ENCODE measurements at regions not wholly inside any gene's neighbourhood (a gene's known extent, or its start where the extent isn't known, plus 50 kb on each side); places are given as distances from the start of the nearest gene placed in this dataset.

GRCh38 chr5:89998519-89999305 lies 410.8 kb downstream of the CETN3 start:
- intact Hi-C loops (cut with DNase I) = no loop called here

GRCh38 chr5:89996890-89997289 lies 412.7 kb downstream of the CETN3 start:
- no peaks in the 10 kb centered on the region for H3K4me1 ChIP-seq
- no peak overlapping the region for H3K27ac ChIP-seq
- H3K36me3 ChIP-seq = no peaks in the 10 kb centered on the region
- TF ChIP-seq CTCF (IDR thresholded peaks at IDR 0.05) = no peak
- intact Hi-C loops (cut with DNase I) = no loop called here
- no peak overlapping the region for H3K4me3 ChIP-seq
- H3K9me3 ChIP-seq = no peaks in the 10 kb centered on the region
- H3K27me3 ChIP-seq = no peaks in the 10 kb centered on the region
- DNase-seq (ENCODE audit: low spot score in 2 of 2) = no peak

More at GRCh38 chr5:89998519-89999305, 410.8 kb downstream of the CETN3 start:
- no peak for DNase-seq (ENCODE audit: low spot score in 2 of 2)
- no peaks in the 10 kb centered on the region for H3K4me1 ChIP-seq
- TF ChIP-seq CTCF (IDR thresholded peaks at IDR 0.05) = no peak
- H3K27me3 ChIP-seq = no peaks in the 10 kb centered on the region
- no peaks in the 10 kb centered on the region for H3K9me3 ChIP-seq
- no peak overlapping the region for H3K4me3 ChIP-seq
- no peaks in the 10 kb centered on the region for H3K36me3 ChIP-seq
- H3K27ac ChIP-seq = no peak overlapping the region

- no peaks in the 10 kb centered on the region for H3K9me3 ChIP-seq
- H3K27ac ChIP-seq = no peak overlapping the region
- intact Hi-C loops (cut with DNase I) = no loop called here
- no peaks in the 10 kb centered on the region for H3K27me3 ChIP-seq
- H3K4me3 ChIP-seq = no peak overlapping the region
- TF ChIP-seq CTCF (IDR thresholded peaks at IDR 0.05) = no peak
- no peaks in the 10 kb centered on the region for H3K4me1 ChIP-seq
- DNase-seq (ENCODE audit: low spot score in 2 of 2) = no peak
- H3K36me3 ChIP-seq = no peaks in the 10 kb centered on the region
Measured at GRCh38 chr5:89996335-89996734, 413.2 kb downstream of the CETN3 start.

- H3K27ac ChIP-seq = no peak overlapping the region
- peaks cover 0 to 4% of the 10 kb centered on the region in 2 donors for H3K4me1 ChIP-seq
- no peaks in the 10 kb centered on the region for H3K27me3 ChIP-seq
- no peaks in the 10 kb centered on the region for H3K36me3 ChIP-seq
- DNase-seq (ENCODE audit: low spot score in 2 of 2) = no peak
- H3K9me3 ChIP-seq = no peaks in the 10 kb centered on the region
- no peak for TF ChIP-seq CTCF (IDR thresholded peaks at IDR 0.05)
- H3K4me3 ChIP-seq = no peak overlapping the region
- intact Hi-C loops (cut with DNase I) = no loop called here
Measured at GRCh38 chr5:89994266-89994665, 415.3 kb downstream of the CETN3 start.

- Histone ChIP-seq H3K4me1 (peaks cover 0 to 16% of the 10 kb centered on the region in 2 donors), H3K4me3 (no peak overlapping the region), H3K36me3 (no peaks in the 10 kb centered on the region), H3K27me3 (no peaks in the 10 kb centered on the region), H3K27ac (no peak overlapping the region), H3K9me3 (no peaks in the 10 kb centered on the region)
- no peak for TF ChIP-seq CTCF (IDR thresholded peaks at IDR 0.05)
- intact Hi-C loops (cut with DNase I) = no loop called here
- DNase-seq (ENCODE audit: low spot score in 2 of 2) = no peak
Measured at GRCh38 chr5:89992201-89992600, 417.4 kb downstream of the CETN3 start.
